Stimulated activated CD8-positive, alpha-beta memory T cell treated with anti-CD3 and anti-CD28 coated beads, Interleukin-12 subunit alpha, Interleukin-12 subunit beta, amount 100 ng/mL, for 24 hours (primary cell): ENCODE measurements at regions not wholly inside any gene's neighbourhood (a gene's known extent, or its start where the extent isn't known, plus 50 kb on each side); places are given as distances from the start of the nearest gene placed in this dataset.

Experiments used
- DNase-seq: peaks from one replicate; pipeline ENCODE4 v3.0.0-alpha.2; 2020; ENCODE audit errors: extremely low read depth

GRCh38 chr9:73459817-73460216 lies 308.2 kb downstream of the ANXA1 start:
- no peak for DNase-seq

DNA sequence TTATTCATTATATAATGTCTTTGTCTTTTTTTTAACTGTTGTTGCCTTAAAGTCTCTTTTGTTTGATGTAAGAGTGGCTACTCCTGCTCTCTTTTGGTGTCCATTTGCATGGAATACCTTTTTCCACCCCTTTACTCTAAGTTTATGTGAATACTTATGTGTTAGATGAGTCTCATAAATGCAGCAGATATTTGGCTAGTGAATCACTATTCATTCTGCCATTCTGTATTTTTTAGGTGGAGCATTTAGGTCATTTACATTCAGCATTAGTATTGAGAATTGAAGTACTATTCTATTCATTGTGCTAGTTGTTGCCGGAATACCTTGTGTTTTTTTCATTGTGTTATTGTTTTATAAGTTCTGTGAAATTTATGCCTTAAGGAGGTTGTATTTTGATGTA lies 317.1 kb downstream of the ANXA1 start:
- DNase-seq = no peak

GRCh38 chr9:73470766-73471165 lies 319.1 kb downstream of the ANXA1 start:
- DNase-seq = no peak

DNA sequence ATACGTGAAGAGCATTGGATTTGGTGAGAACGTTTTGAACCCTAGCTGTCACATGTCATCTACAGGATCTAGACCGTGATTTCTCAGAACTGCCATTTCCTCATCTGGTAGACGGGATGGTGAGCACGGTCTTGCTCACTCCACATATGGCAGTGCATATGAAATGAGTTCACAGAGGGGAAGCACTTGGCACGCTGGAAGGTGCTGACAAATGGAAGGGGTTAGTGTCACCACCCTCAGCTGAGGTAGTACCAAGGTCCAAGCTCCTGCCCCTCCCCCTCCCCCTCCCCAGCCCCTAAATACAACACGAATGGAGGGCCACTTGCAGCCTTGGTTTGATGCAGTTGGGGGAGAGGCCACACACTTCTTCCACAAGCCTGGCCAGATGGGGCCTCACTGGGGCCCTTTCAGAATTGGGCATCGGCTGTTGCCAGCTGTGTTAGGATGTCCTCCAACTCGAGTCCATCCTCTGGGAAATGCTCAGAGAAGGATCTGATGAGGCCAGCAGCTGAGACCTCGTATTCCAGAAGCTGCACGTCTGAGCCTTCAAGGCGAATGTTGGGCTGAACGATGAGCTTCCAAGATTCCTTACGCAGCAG lies 322.4 kb downstream of the ANXA1 start:
- no peak for DNase-seq

DNA sequence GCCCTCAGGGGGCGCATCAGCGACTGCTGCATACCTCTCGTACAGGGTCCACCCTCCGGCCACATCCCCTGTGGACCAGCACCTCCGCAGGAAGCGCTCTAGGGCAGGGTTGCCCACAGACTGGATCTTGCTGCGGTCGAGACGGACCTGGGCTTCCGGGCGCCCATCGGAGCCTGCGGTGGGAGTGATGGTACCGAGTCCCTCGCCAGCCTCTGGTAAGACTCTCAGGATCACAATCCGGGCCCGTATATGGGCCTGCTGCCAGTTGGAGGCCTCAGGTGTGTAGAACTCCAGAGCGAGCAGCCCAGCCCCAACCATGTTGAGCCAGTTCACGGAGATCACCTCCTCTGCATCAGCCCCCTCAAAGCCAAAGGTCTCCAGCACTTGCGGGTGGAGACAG lies 323.0 kb downstream of the ANXA1 start:
- DNase-seq = no peak

DNA sequence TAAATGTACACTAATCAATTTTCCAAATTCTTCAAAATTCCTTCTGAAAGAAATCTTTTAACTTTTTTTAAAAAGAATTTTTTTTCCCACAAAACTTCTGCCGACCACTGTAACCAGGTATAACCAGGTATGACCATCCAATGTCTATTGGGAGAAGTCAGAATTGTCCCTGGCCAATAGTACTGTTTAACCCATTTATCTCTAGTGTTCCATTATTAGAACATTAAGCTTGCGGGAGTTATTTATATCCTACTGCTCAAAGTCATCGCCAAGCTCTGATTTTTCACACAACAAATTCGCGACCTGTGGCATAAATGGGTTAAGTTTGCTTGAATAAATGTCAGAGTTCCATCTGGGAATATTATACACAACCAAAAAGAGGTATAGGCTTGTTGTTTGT lies 343.2 kb downstream of the ANXA1 start:
- DNase-seq = no peak

DNA sequence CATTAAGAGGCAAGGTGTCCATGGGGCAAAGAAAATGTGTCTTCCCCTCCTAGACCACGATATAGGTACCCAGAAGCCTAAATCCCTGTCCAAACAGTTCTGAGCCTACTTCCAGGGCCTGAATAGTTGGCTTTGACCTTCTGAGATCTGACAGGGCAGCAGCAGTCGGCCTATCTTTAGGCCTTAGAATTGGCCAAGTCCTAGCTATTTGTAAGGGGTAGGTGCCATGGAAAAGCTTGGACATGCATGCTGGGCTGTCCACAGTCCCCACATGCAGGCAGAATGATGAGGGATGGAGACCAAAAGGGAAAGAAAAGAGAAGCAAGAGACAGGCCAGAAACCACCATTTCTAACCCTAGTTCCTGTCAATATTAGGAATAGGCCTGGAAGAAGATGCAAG lies 346.1 kb downstream of the ANXA1 start:
- DNase-seq = no peak

GRCh38 chr9:73515216-73515615 lies 363.6 kb downstream of the ANXA1 start:
- DNase-seq = no peak

DNA sequence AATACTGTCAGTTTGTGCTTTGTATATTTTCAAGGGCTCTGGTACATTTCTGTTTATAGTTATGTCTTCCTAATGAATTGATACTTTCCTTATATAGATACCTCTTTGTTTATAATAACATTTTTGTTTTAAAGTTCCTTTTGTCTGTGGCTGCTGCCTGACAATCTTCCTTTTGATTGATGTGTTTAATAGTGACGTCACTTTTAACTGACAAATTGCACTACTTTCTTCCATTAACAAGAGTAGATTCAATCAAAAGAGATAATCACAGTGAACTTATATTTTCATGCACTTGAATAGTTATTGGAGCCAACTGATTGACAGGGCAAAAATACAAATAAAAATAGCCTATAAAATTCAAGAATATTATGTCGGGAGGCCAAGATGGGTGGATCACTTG lies 371.7 kb downstream of the ANXA1 start:
- DNase-seq = no peak

- DNase-seq = no peak
Measured at GRCh38 chr9:73525350-73525749, 373.7 kb downstream of the ANXA1 start.

DNA sequence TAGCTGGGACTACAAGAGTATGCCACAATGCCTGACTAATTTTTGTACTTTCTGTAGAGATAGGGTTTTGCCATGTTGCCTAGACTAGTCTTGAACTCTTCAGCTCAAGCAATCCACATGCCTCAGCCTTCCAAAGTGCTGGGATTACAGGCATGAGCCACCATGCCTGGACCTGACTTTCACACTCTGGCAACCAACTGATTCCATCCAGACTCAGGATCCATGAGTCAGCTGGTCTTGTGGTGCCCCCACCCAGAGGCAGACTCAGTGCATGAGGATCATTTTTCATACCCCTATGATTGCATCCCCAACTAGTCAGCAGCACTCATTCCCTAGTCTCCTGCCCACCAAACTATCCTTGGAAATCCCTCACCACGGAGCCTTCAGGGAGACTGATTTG lies 375.9 kb downstream of the ANXA1 start:
- DNase-seq = no peak

DNA sequence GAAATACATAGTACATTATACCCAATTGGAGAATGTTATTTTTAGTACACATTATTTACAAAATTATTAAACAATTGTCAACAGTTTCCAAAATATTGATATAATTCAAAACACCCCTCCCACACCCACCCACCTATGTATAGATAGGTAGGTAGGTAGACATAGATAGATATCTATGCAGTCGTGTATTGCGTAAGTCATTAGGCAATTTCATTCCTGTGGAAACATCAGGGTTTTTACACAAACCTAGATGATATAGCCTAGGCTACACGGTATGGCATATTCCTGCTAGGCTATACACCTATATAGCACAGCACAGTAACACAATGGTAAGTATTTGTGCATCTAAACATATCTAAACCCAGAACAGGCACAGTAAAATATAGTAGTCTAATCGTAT lies 377.3 kb downstream of the ANXA1 start:
- DNase-seq = no peak

DNA sequence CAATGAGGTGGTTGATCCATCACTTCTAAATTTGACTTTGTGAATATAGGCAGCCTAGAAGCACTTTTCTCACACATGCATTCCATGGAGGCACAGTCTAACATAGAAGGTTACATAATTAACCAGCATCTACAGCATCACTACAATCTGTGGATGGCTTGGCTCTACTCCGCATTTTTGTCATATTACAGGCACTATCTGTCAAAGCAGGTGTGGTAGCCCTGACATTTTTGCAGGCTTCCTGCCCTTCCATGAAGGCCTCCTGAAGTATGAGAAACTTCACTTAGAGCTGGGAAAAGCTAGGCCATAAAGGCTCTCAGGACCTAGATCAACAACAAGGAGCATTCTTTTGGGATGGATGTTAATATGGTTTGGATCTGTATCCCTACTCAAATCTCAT lies 378.0 kb downstream of the ANXA1 start:
- DNase-seq = no peak

GRCh38 chr9:73531051-73531532 lies 379.4 kb downstream of the ANXA1 start:
- no peak for DNase-seq

DNA sequence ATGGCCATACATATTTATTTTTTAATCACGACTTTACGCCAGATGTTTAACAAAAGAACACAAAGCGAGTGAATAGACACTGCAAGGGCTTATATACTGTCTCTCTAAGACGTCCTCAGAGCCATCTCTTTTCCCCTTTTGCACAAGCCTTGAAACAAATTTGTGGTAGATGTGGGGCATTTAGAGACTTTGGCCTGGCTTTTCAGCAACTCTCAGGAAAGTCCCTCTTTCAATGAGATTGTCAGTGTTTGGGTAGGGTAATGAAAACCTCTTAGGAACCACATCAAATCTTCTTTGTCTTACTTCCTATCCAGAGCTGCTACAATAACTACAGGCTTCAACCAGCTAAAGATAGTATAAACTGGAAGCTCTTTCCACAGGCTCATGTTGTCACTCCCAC lies 380.0 kb downstream of the ANXA1 start:
- no peak for DNase-seq

GRCh38 chr9:73532985-73533384 lies 381.3 kb downstream of the ANXA1 start:
- DNase-seq = no peak

GRCh38 chr9:73536403-73536802 lies 384.7 kb downstream of the ANXA1 start:
- DNase-seq = no peak

DNA sequence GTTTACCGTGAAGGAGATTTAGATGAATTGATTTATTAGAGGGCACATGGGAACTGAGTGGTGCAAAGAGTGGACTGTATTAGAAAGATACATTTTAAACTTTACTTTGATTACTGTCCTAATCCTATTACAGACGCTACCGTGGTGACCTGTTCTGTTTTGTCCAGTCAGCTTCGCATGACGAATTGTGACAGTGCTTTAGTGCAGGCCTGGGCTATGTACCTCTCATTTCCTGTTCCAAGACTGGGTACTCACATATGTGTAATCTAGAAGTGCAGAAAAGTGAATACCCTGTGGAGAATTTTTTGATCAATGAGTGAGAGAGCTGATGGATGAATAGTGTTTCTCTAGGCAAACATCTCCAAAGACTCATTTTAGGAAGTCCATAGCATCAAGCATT lies 385.9 kb downstream of the ANXA1 start:
- DNase-seq = no peak

DNA sequence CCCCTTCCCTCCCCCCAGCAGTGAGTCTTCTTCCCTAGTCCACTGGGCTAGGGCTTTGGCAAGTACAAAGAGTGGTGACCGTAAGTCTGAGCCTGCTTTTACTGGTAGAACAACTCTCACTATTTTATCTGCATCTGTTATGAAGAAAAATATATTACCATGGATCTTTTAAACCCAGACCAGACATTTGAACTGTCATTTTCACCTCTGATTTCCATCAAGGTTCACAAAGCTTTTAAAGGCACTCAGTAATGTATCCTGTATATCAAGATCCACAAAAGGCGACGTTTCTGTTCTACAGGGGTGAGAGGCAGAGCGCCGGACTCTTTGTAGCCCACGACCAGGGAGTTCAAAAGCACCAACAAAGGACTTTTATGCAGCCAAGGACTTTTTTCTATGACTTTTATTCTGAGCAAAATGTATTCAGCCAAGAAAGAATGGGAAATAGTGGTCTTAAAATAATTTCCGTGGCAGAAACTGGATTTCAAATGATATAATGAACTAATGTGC lies 388.3 kb downstream of the ANXA1 start:
- no peak for DNase-seq

GRCh38 chr9:73541923-73542322 lies 390.3 kb downstream of the ANXA1 start:
- DNase-seq = no peak

GRCh38 chr9:73543727-73544126 lies 392.1 kb downstream of the ANXA1 start:
- no peak for DNase-seq

GRCh38 chr9:73548201-73548600 lies 396.5 kb downstream of the ANXA1 start:
- no peak for DNase-seq

GRCh38 chr9:73549991-73550390 lies 398.3 kb downstream of the ANXA1 start:
- no peak for DNase-seq

- DNase-seq = no peak
Measured at GRCh38 chr9:73553295-73553694, 401.6 kb downstream of the ANXA1 start.
